ENCODE measurements at regions not wholly inside any gene's neighbourhood (a gene's known extent, or its start where the extent isn't known, plus 50 kb on each side); places are given as distances from the start of the nearest gene placed in this dataset.
"Not testable (repeated sequence)": the region's sequence is repeated elsewhere in the genome, so short reads cannot be mapped to it uniquely, and the experiment has no call there.

DNA sequence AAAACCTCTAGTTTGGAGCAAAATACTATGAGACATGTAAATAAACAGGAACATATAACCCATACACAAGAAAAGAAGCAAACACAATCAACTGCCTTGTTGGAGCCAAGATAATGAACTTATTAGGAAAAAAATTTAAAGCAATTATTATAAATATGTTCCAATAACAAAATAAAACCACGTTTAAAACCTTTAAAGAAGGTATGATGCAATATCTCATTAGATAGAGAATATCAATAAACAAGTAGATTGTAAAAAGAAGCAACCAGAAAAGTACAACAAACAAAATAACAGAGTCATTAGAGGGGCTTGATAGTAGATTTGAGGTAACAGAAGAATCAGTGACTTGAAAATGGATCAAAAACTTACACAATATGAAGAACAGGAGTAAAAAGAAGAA is 327.0 kb upstream of the PCDH9 start:
- DNase-seq, result no peak

- no peak for DNase-seq
Observed at GRCh38 chr13:67554746-67555452, 324.8 kb upstream of the PCDH9 start.

- DNase-seq, result no peak
Observed at GRCh38 chr13:67554286-67554685, 324.1 kb upstream of the PCDH9 start.

DNA sequence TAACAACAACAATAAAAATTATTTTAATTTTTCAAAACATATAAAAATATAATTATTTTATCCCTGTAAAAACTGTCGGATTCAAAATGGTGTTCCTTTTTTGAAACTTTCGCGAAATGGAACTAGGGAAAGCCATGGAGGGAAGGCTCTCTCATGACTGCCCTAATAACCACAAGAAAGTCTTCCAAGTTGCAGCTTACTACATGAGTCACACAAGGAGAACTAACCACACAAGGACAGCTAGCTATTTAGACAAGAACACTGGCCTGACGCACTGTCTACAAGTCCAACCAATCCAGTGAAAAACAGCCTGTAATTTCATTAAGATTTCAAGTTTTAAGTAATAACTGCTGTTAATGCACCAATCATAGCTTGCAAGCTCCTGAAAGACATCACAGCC is 319.2 kb upstream of the PCDH9 start:
- DNase-seq, result no peak

DNA sequence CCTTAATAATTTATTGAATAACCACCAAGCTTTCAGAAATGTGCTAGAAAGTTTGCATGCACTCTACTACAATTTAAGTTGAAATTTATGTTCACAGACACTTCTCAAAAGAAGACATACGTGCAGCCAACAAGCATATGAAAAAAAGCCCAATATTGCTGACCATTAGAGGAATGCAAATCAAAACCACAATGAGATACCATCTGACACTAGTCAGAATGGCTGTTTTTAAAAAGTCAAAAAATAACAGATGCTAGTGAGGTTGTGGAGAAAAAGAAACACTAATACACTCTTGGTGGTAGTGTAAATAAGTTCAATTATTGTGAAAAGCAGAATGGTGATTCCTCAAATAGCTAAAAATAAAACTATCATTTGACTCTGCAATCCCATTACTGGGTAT is 308.8 kb upstream of the PCDH9 start:
- DNase-seq, result no peak

- DNase-seq, result no peak
Observed at GRCh38 chr13:67520886-67521285, 290.8 kb upstream of the PCDH9 start.

DNA sequence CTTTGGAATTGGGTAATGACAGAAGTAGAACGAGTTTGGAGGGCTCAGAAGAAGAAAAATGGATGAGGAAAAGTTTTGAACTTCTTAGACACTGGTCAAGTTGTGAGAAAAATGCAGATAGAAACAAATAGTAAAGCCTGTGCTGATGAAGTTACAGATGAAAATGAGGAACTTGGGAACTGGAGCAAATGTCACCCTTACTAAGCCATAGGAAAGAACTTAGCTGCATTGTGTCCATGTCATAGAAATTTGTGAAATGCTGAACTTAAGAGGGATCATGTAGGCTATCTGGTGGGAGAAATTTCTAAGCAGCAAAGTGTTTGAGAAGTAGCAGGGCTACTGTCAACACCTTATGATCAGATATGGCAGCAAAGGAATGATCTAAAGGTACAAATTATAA is 289.2 kb upstream of the PCDH9 start:
- no peak for DNase-seq

- no peak for DNase-seq
Observed at GRCh38 chr13:67518785-67519184, 288.6 kb upstream of the PCDH9 start.

- DNase-seq, result no peak
Observed at GRCh38 chr13:67515895-67516294, 285.8 kb upstream of the PCDH9 start.

- no peak for DNase-seq
Observed at GRCh38 chr13:67509018-67509417, 278.9 kb upstream of the PCDH9 start.

DNA sequence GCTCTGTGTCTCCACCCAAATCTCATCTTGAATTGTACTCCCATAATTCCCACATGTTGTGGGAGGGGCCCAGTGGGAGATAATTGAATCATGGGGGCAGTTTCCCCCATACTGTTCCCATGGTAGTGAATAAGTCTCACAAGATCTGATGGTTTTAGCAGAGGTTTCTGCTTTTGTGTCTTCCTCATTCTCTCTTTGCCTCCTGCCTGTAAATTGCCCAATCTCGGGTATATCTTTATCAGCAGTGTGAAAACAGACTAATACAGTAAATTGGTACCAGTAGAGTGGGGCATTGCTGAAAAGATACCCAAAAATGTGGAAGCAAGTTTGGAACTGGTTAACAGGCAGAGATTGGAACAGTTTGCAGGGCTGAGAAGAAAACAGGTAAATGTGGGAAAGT is 278.1 kb upstream of the PCDH9 start:
- not testable (repeated sequence) for DNase-seq

GRCh38 chr13:67506407-67506806 is 276.3 kb upstream of the PCDH9 start:
- DNase-seq, result no peak

- DNase-seq, result no peak
Observed at GRCh38 chr13:67505376-67505775, 275.2 kb upstream of the PCDH9 start.

GRCh38 chr13:67498948-67499347 is 268.8 kb upstream of the PCDH9 start:
- DNase-seq, result no peak

DNA sequence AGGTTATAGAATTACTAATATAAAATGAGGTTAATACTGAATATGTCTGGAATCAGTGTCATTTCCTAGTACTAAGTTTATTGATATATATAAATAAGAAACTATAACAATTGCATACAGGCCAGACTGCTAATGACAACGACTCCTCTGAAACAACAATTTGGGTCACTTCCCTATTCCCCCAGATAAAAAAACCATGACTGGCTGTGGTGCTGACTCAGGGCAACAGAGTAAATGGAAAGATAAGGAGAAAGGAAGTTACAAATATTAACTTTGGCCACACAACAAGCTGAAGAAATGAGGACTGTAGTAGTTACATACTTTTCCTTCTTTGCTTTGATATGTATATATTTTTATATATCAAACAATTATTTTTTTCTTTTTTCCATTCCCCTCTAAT is 263.7 kb upstream of the PCDH9 start:
- no peak for DNase-seq

GRCh38 chr13:67489016-67489415 is 258.9 kb upstream of the PCDH9 start:
- DNase-seq, result no peak

GRCh38 chr13:67481445-67481844 is 251.3 kb upstream of the PCDH9 start:
- DNase-seq, result no peak

- no peak for DNase-seq
Observed at GRCh38 chr13:67474115-67474514, 244.0 kb upstream of the PCDH9 start.

DNA sequence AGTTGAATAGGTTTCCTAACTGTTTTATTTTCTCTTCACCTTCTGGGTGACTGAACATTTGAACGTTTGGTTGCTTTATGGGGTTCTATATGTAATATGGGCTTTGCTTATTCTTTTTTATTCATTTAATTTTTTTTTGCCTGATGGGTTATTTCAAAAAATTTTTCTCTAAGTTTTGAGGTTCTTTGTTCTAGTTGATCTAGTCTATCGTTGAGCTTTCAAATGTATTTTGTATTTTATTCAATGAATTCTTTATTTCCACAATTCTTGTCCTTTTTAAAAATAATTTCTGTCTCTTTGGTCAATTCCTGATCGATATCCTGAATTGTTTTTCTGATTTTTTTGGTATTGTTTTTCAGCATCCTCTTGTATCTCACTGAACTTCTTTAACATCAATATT is 239.5 kb upstream of the PCDH9 start:
- DNase-seq, result no peak

GRCh38 chr13:67466569-67466968 is 236.4 kb upstream of the PCDH9 start:
- no peak for DNase-seq

- DNase-seq, result no peak
Observed at GRCh38 chr13:67464154-67464553, 234.0 kb upstream of the PCDH9 start.

DNA sequence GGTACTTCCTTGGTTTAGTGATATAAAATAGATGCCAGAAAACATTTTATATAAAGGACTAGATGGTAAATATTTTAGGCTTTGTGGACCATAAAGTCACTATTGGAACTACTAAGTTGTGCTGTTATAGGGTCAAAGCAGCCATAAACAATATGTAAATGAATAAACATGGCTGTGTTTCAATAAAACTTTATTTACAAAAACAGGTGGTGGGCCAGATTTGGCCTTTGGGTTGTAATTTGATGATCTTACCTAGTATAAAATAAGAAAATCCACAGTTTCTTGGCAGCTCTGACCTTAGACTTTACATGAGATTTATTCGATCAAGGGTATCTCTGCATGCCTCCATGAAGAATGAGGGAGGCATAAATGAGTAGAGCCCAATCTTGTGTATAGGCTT is 232.0 kb upstream of the PCDH9 start:
- no peak for DNase-seq

DNA sequence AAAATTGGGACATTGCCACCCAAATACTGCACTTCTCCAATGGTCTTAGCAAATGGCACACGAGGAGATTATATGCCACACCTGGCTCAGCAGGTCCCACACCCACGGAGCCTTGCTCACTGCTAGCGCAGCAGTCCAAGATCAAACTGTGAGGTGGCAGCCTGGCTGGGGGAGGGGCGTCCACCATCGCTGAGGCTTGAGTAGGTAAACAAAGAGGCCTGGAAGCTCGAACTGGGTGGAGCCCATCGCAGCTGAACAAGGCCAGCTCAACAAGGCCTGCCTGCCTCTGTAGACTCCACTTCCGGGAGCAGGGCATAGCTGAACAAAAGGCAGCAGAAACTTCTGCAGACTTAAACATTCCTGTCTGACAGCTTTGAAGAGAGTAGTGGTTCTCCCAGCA is 222.4 kb upstream of the PCDH9 start:
- not testable (repeated sequence) for DNase-seq

DNA sequence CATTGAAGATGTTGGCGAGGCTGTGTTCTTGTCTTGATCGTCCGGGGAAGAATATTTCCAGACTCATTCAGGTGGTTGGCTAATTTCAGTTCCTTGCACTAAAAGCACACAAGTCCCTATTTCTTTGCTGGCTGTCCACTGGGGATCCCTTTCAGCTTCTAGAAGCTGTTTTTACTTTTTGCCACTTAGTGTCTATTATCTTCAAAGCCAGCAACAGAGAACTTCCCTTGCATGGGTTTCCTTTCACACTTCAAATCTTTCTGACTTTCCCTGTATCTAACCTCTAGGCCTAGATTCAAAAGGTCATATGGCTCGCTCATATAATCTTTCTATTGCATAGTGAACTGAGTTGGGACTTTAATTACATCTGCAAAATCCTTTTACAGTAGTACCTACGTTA is 215.3 kb upstream of the PCDH9 start:
- DNase-seq, result no peak

GRCh38 chr13:67443923-67444322 is 213.8 kb upstream of the PCDH9 start:
- no peak for DNase-seq

Measured in renal pelvis (tissue), 1 donor.